HCT116 (cell line): ENCODE measurements at regions not wholly inside any gene's neighbourhood (a gene's known extent, or its start where the extent isn't known, plus 50 kb on each side); places are given as distances from the start of the nearest gene placed in this dataset.
"Not testable (repeated sequence)": the region's sequence is repeated elsewhere in the genome, so short reads cannot be mapped to it uniquely, and the experiment has no call there.

Experiments used
- ATAC-seq: fragments of 200-7000 bp; cut with Tn5 transposase; 2 replicates; pipeline ENCODE4 v1.9.1; 2020; ENCODE audit warnings: mild to moderate bottlenecking, moderate library complexity
- BruUV-seq: library from RNA; stranded (reverse); fragments of 400-500 nt; replicated peaks from 2 replicates; lab custom pipeline; 2021; lab: Mats Ljungman, UMichigan
- CTCF ChIA-PET: fragments of 300-600 bp; sonication (Branson Sonifier 250); formaldehyde crosslinking; loops from one replicate; lab custom pipeline; 2021; ENCODE audit warnings: antibody characterized with exemption; lab: Charles Lee
- POLR2A ChIA-PET: fragments of 300-600, 350-600 bp; sonication (Branson Sonifier 250); formaldehyde crosslinking; loops from one replicate; lab custom pipeline; 2021; ENCODE audit warnings: antibody characterized with exemption; lab: Charles Lee
- RAD21 ChIA-PET, 2 experiments: fragments of 300-600 bp; sonication (Branson Sonifier 250); formaldehyde crosslinking; loops; one replicate each; lab custom pipeline; 2023; ENCODE audit warnings: low total read pairs in 2 of 2; ENCODE audit not compliant: uncharacterized antibody in 2 of 2, unreplicated experiment in 2 of 2, low non-redundant PET in 1 of 2; lab: Charles Lee
- DNase-seq: peaks from one replicate; pipeline ENCODE4 v3.0.0-alpha.2; 2010; ENCODE audit warnings: low read depth, low spot score
- H2AFZ ChIP-seq: fragments of 200-600 bp; shearing (Covaris generic), sonication (generic); 2 replicates; pipeline ENCODE4 v1.6.1; 2017; ENCODE audit warnings: low read depth, mixed run types, mixed read lengths, antibody characterized with exemption, low read length; ENCODE audit not compliant: poor library complexity, severe bottlenecking
- H3K27ac ChIP-seq: 2 replicates; pipeline ENCODE4 v1.5.1; 2012; ENCODE audit warnings: low read depth, low read length
- H3K27me3 ChIP-seq: fragments of 200-600 bp; sonication (generic); 2 replicates; pipeline ENCODE4 v1.6.1; 2016; ENCODE audit warnings: mixed run types, low read length, mixed read lengths; ENCODE audit not compliant: insufficient read depth
- H3K36me3 ChIP-seq, 2 experiments: fragments of 200-500 bp in 1 of 2; fragments of 200-600 bp in 1 of 2; sonication (Bioruptor generic) in 1 of 2; sonication (generic) in 1 of 2; 2 replicates each; pipeline versions ENCODE4 v1.5.1 to v1.6.1; 2014 to 2016; ENCODE audit warnings: low read length in 2 of 2, inconsistent platforms in 1 of 2, mixed read lengths in 1 of 2, mixed run types in 1 of 2; ENCODE audit not compliant: insufficient read depth in 2 of 2, control insufficient read depth in 1 of 2
- H3K4me1 ChIP-seq, 2 experiments: fragments of 200-600 bp in 1 of 2; sonication (generic) in 1 of 2; 2 replicates each; pipeline versions ENCODE4 v1.5.1 to v1.6.1; 2012 to 2017; ENCODE audit warnings: low read length in 2 of 2, inconsistent platforms in 1 of 2, mild to moderate bottlenecking in 1 of 2, mixed read lengths in 1 of 2, mixed run types in 1 of 2, moderate library complexity in 1 of 2; ENCODE audit not compliant: insufficient read depth in 2 of 2, control insufficient read depth in 1 of 2
- H3K4me2 ChIP-seq: fragments of 200-600 bp; sonication (generic); 2 replicates; pipeline ENCODE4 v1.6.1; 2017; ENCODE audit warnings: mixed run types, low read length, mixed read lengths
- H3K4me3 ChIP-seq, 2 experiments: fragments of 200-600 bp in 1 of 2; sonication (generic) in 1 of 2; replicated peaks in 1 of 2; 2 replicates each; pipeline ENCODE4 v1.5.1; 2011 to 2016; ENCODE audit warnings: low read length in 2 of 2, control low read depth in 1 of 2, low read depth in 1 of 2, mild to moderate bottlenecking in 1 of 2, mixed read lengths in 1 of 2, mixed run types in 1 of 2
- H3K79me2 ChIP-seq: fragments of 200-600 bp; sonication (generic); 2 replicates; pipeline ENCODE4 v1.6.1; 2017; ENCODE audit warnings: mild to moderate bottlenecking, mixed run types, low read length, moderate library complexity, mixed read lengths; ENCODE audit not compliant: insufficient read depth
- H3K9ac ChIP-seq: fragments of 200-600 bp; sonication (generic); 2 replicates; pipeline ENCODE4 v1.6.1; 2016; ENCODE audit warnings: low read length, mixed read lengths
- H3K9me2 ChIP-seq: fragments of 200-600 bp; sonication (generic), shearing (Covaris generic); 2 replicates; pipeline ENCODE4 v1.6.1; 2017; ENCODE audit warnings: mixed run types, mild to moderate bottlenecking, moderate library complexity; ENCODE audit not compliant: insufficient read depth
- H3K9me3 ChIP-seq, 2 experiments: fragments of 200-500 bp in 1 of 2; fragments of 200-600 bp in 1 of 2; sonication (Bioruptor generic) in 1 of 2; sonication (generic) in 1 of 2; 2 replicates each; pipeline ENCODE4 v1.6.1; 2014 to 2017; ENCODE audit warnings: low read length in 2 of 2, mixed read lengths in 2 of 2, inconsistent platforms in 1 of 2, low read depth in 1 of 2, mild to moderate bottlenecking in 1 of 2, mixed run types in 1 of 2, moderate library complexity in 1 of 2; ENCODE audit not compliant: control insufficient read depth in 1 of 2, insufficient read depth in 1 of 2
- H4K20me1 ChIP-seq: fragments of 200-600 bp; sonication (generic), shearing (Covaris generic); 2 replicates; pipeline ENCODE4 v1.6.1; 2017; ENCODE audit warnings: mixed run types, mild to moderate bottlenecking, moderate library complexity; ENCODE audit not compliant: insufficient read depth
- CEBPB ChIP-seq: IDR thresholded peaks from 2 replicates; pipeline ENCODE4 v1.6.1; 2012; ENCODE audit warnings: low read depth
- CTCF ChIP-seq, 3 experiments: fragments of 200-600 bp in 1 of 3; sonication (generic) in 1 of 3; IDR thresholded peaks in 2 of 3; conservative IDR thresholded peaks in 1 of 3; 2 replicates each; pipeline ENCODE4 v1.5.1; 2012 to 2017; ENCODE audit warnings: low read depth in 2 of 3, low read length in 2 of 3, antibody characterized with exemption in 1 of 3, borderline replicate concordance in 1 of 3, control low read depth in 1 of 3, mild to moderate bottlenecking in 1 of 3, mixed read lengths in 1 of 3, mixed run types in 1 of 3, moderate library complexity in 1 of 3; ENCODE audit not compliant: insufficient read depth in 1 of 3
- EGR1 ChIP-seq: IDR thresholded peaks from 2 replicates; pipeline ENCODE4 v1.6.1; 2012; ENCODE audit warnings: low read depth
- ELF1 ChIP-seq: IDR thresholded peaks from 2 replicates; pipeline ENCODE4 v1.6.1; 2012; ENCODE audit warnings: low read depth, borderline replicate concordance
- EZH2 ChIP-seq: fragments of 200-600 bp; sonication (generic); IDR thresholded peaks from 2 replicates; pipeline ENCODE4 v1.6.1; 2017; ENCODE audit warnings: antibody characterized with exemption, mixed run types
- EZH2phosphoT487 ChIP-seq: fragments of 200-600 bp; IDR thresholded peaks from 2 replicates; pipeline ENCODE4 v1.6.1; 2018; ENCODE audit warnings: antibody characterized with exemption, borderline replicate concordance
- FOSL1 ChIP-seq: IDR thresholded peaks from 2 replicates; pipeline ENCODE4 v1.6.1; 2012; ENCODE audit warnings: low read depth
- MAX ChIP-seq: IDR thresholded peaks from 2 replicates; pipeline ENCODE4 v1.6.1; 2012
- POLR2A ChIP-seq: IDR thresholded peaks from 2 replicates; pipeline ENCODE4 v1.7.0; 2011; ENCODE audit warnings: borderline replicate concordance; ENCODE audit not compliant: insufficient read depth, insufficient read length; ENCODE audit errors: extremely low read depth
- RAD21 ChIP-seq: IDR thresholded peaks from 2 replicates; pipeline ENCODE4 v1.6.1; 2012; ENCODE audit warnings: low read depth, mild to moderate bottlenecking
- REST ChIP-seq: IDR thresholded peaks from 2 replicates; pipeline ENCODE4 v1.6.1; 2012; ENCODE audit warnings: low read depth
- SIN3A ChIP-seq: IDR thresholded peaks from 2 replicates; pipeline ENCODE4 v1.6.1; 2012; ENCODE audit warnings: low read depth
- SP1 ChIP-seq: IDR thresholded peaks from 2 replicates; pipeline ENCODE4 v1.6.1; 2012; ENCODE audit warnings: low read depth
- SRF ChIP-seq: IDR thresholded peaks from 2 replicates; pipeline ENCODE4 v1.6.1; 2012; ENCODE audit warnings: low read depth
- TCF7L2 ChIP-seq: IDR thresholded peaks from 2 replicates; pipeline ENCODE4 v1.7.0; 2011; ENCODE audit warnings: borderline replicate concordance, inconsistent platforms; ENCODE audit not compliant: insufficient read depth, insufficient read length; ENCODE audit errors: extremely low read depth
- YY1 ChIP-seq: IDR thresholded peaks from 2 replicates; pipeline ENCODE4 v1.6.1; 2011; ENCODE audit warnings: low read length, low read depth, moderate library complexity, mild to moderate bottlenecking; ENCODE audit not compliant: insufficient replicate concordance; ENCODE audit errors: extremely low read depth
- ZFX ChIP-seq: fragments of 450-650 bp; IDR thresholded peaks from 2 replicates; pipeline ENCODE4 v1.6.1; 2017
- ZNF274 ChIP-seq: fragments of 200-500 bp; sonication (Bioruptor generic); IDR thresholded peaks from 2 replicates; pipeline ENCODE4 v1.6.1; 2014; ENCODE audit warnings: mild to moderate bottlenecking, low read depth, low read length, inconsistent platforms
- intact Hi-C: fragments of 100-400 bp; cut with micrococcal nuclease; formaldehyde crosslinking; loops from 2 replicates; pipeline ENCODE4 v1.10.0; 2022

- Histone ChIP-seq H3K36me3 (no peaks in the 10 kb centered on the region), H3K4me3 (no peak overlapping the region), H4K20me1 (no peaks in the 10 kb centered on the region), H3K9me3 (no peaks in the 10 kb centered on the region), H3K9me2 (no peaks in the 10 kb centered on the region), H3K27me3 (peaks cover 29% of the 10 kb centered on the region), H2AFZ (no peak overlapping the region), H3K27ac (no peak overlapping the region), H3K9ac (no peak overlapping the region), H3K4me2 (no peak overlapping the region), H3K79me2 (no peaks in the 10 kb centered on the region), H3K4me1 (no peaks in the 10 kb centered on the region)
- no TSS peak for BruUV-seq
- ATAC-seq, result no peak
- POLR2A ChIA-PET, result no interaction called here
- DNase-seq, result no peak
- RAD21 ChIA-PET, result no interaction called here
- CTCF ChIA-PET, result no interaction called here
- no peak for TF ChIP-seq ELF1
- TF ChIP-seq ZNF274, result no peak
- TF ChIP-seq EGR1, result no peak
- TF ChIP-seq SIN3A, result no peak
- no peak for TF ChIP-seq EZH2
- no peak for TF ChIP-seq ZFX
- no peak for TF ChIP-seq MAX
- TF ChIP-seq SRF, result no peak
- TF ChIP-seq POLR2A, result no peak
- no peak for TF ChIP-seq RAD21
- no peak for TF ChIP-seq YY1
- no peak for TF ChIP-seq CTCF (IDR thresholded peaks at IDR 0.05 in 2 of 3, conservative IDR thresholded peaks at IDR 0.05 in 1 of 3; ENCODE audit: borderline replicate concordance in 1 of 3, insufficient read depth in 1 of 3, low read depth in 2 of 3, low read length in 2 of 3)
- no peak for TF ChIP-seq TCF7L2
- TF ChIP-seq FOSL1, result no peak
- no peak for TF ChIP-seq SP1
- no peak for TF ChIP-seq CEBPB
- TF ChIP-seq REST, result no peak
- TF ChIP-seq EZH2phosphoT487, result no peak
- intact Hi-C loops, result loop anchor here (10.0 kb wide), 1 partner anchor 582 kb away; no protein-coding TSS in a partner anchor
Measured at GRCh38 chr3:193046371-193046770, 128.7 kb upstream of the MB21D2 start.

GRCh38 chr3:193047461-193047860, 129.8 kb upstream of the MB21D2 start:
- CTCF ChIA-PET, BruUV-seq, H4K20me1 ChIP-seq, POLR2A ChIA-PET, H3K79me2 ChIP-seq, H2AFZ ChIP-seq, H3K4me2 ChIP-seq, H3K9me2 ChIP-seq, RAD21 ChIA-PET, DNase-seq, ATAC-seq, H3K9me3 ChIP-seq, H3K4me1 ChIP-seq, H3K9ac ChIP-seq, H3K4me3 ChIP-seq, H3K36me3 ChIP-seq, H3K27ac ChIP-seq: not testable (repeated sequence)
- intact Hi-C loops, result loop anchor here (10.0 kb wide), 1 partner anchor 583 kb away; no protein-coding TSS in a partner anchor
- H3K27me3 ChIP-seq, result peaks cover 40% of the 10 kb centered on the region
